ENCODE measurements at regions not wholly inside any gene's neighbourhood (a gene's known extent, or its start where the extent isn't known, plus 50 kb on each side); places are given as distances from the start of the nearest gene placed in this dataset.

DNA sequence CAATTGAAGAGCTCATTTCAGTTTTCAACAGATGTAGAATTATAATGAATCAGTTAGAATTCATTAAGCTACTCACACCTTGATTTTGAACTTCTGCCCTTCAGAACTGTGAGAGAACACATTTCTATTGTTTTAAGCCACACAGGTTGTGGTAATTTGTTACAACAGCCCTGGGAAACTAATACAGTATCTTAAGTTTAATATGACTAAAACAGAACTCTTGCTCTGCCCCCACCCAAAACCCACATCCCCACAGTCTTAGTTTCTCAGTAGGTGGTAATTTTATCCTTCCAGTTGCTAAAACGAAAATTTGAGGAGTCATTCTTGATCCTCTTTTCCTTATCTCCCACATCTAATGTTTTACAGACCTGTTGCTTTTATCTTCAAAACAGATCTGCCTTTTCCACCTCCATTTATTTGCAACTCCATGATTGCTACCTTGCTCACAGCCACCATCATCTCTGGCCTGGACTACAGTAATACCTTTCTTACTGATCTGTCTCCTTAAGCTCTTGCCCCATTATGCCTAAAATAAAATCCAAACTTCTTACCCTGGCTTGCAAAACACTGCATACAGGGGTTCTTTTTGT, 72.8 kb upstream of the NXPH1 start:
- TF ChIP-seq, protein P1, sequence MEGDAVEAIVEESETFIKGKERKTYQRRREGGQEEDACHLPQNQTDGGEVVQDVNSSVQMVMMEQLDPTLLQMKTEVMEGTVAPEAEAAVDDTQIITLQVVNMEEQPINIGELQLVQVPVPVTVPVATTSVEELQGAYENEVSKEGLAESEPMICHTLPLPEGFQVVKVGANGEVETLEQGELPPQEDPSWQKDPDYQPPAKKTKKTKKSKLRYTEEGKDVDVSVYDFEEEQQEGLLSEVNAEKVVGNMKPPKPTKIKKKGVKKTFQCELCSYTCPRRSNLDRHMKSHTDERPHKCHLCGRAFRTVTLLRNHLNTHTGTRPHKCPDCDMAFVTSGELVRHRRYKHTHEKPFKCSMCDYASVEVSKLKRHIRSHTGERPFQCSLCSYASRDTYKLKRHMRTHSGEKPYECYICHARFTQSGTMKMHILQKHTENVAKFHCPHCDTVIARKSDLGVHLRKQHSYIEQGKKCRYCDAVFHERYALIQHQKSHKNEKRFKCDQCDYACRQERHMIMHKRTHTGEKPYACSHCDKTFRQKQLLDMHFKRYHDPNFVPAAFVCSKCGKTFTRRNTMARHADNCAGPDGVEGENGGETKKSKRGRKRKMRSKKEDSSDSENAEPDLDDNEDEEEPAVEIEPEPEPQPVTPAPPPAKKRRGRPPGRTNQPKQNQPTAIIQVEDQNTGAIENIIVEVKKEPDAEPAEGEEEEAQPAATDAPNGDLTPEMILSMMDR (IDR thresholded peaks at IDR 0.05; ENCODE audit: insufficient read depth, low read length) = no peak
- TF ChIP-seq POLR2AphosphoS5 (IDR thresholded peaks at IDR 0.05; ENCODE audit: low read depth) (no peak), SPI1 (IDR thresholded peaks at IDR 0.05; ENCODE audit: borderline replicate concordance, low read depth) (no peak)
- TF ChIP-seq, protein P2, sequence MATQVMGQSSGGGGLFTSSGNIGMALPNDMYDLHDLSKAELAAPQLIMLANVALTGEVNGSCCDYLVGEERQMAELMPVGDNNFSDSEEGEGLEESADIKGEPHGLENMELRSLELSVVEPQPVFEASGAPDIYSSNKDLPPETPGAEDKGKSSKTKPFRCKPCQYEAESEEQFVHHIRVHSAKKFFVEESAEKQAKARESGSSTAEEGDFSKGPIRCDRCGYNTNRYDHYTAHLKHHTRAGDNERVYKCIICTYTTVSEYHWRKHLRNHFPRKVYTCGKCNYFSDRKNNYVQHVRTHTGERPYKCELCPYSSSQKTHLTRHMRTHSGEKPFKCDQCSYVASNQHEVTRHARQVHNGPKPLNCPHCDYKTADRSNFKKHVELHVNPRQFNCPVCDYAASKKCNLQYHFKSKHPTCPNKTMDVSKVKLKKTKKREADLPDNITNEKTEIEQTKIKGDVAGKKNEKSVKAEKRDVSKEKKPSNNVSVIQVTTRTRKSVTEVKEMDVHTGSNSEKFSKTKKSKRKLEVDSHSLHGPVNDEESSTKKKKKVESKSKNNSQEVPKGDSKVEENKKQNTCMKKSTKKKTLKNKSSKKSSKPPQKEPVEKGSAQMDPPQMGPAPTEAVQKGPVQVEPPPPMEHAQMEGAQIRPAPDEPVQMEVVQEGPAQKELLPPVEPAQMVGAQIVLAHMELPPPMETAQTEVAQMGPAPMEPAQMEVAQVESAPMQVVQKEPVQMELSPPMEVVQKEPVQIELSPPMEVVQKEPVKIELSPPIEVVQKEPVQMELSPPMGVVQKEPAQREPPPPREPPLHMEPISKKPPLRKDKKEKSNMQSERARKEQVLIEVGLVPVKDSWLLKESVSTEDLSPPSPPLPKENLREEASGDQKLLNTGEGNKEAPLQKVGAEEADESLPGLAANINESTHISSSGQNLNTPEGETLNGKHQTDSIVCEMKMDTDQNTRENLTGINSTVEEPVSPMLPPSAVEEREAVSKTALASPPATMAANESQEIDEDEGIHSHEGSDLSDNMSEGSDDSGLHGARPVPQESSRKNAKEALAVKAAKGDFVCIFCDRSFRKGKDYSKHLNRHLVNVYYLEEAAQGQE (IDR thresholded peaks at IDR 0.05; ENCODE audit: insufficient replicate concordance, low read depth) = no peak

Data from HL-60 (cell line).